SK-N-SH treated with all-trans-retinoic acid at 6 μM for 48 hours (cell line): ENCODE measurements at regions not wholly inside any gene's neighbourhood (a gene's known extent, or its start where the extent isn't known, plus 50 kb on each side); places are given as distances from the start of the nearest gene placed in this dataset.

Experiments
- SNAI2 ChIP-seq: fragments of 250-450 bp; sonication (Bioruptor Pico); IDR thresholded peaks from 2 replicates; pipeline ENCODE4 v1.5.0; 2020; ENCODE audit warnings: mild to moderate bottlenecking, moderate library complexity
- ZNF70 ChIP-seq: fragments of 450-650 bp; formaldehyde crosslinking; IDR thresholded peaks from 2 replicates; pipeline ENCODE4 v1.5.0; 2020; ENCODE audit warnings: mild to moderate bottlenecking, moderate library complexity

GRCh38 chr2:4539121-4539520, 835.7 kb downstream of the DCDC2C start:
- no peak for TF ChIP-seq SNAI2 (CRISPR knock-in tag)
- TF ChIP-seq ZNF70 (CRISPR knock-in tag): no peak
